PC-9 (cell line): ENCODE measurements at regions not wholly inside any gene's neighbourhood (a gene's known extent, or its start where the extent isn't known, plus 50 kb on each side); places are given as distances from the start of the nearest gene placed in this dataset.

ENCODE experiments used
- CTCF ChIP-seq: fragments of 200-600 bp; sonication (generic); conservative IDR thresholded peaks from 2 replicates; pipeline ENCODE4 v1.6.1; 2017; ENCODE audit warnings: mixed run types, antibody characterized with exemption, mild to moderate bottlenecking, moderate library complexity
- EZH2 ChIP-seq: fragments of 200-600 bp; sonication (generic); IDR thresholded peaks from 2 replicates; pipeline ENCODE4 v1.8.0; 2017; ENCODE audit warnings: antibody characterized with exemption, low read depth

- TF ChIP-seq CTCF (no peak), EZH2 (no peak)
These were observed 70.2 kb upstream of the PLS3 start for GRCh38 chrX:115490814-115491213.
